Neural cell (in vitro differentiated cells): ENCODE measurements at regions not wholly inside any gene's neighbourhood (a gene's known extent, or its start where the extent isn't known, plus 50 kb on each side); places are given as distances from the start of the nearest gene placed in this dataset.

Experiments used
- H2AFZ ChIP-seq: fragments of 200-600, 300-800 bp; sonication (generic), shearing (Covaris generic); 2 replicates; pipeline ENCODE4 v1.6.0; 2014; ENCODE audit warnings: low read depth, mild to moderate bottlenecking, antibody characterized with exemption, low read length, moderate library complexity
- H3F3A ChIP-seq: fragments of 200-600 bp; shearing (Covaris generic); 2 replicates; pipeline ENCODE4 v1.6.1; 2016; ENCODE audit warnings: mild to moderate bottlenecking, moderate library complexity, mixed read lengths, antibody characterized with exemption, low read length; ENCODE audit not compliant: insufficient read depth, poor library complexity, severe bottlenecking
- H3K27ac ChIP-seq: fragments of 200-600, 300-800 bp; sonication (generic), shearing (Covaris generic); 2 replicates; pipeline ENCODE4 v1.5.1; 2014; ENCODE audit warnings: mild to moderate bottlenecking, low read length, moderate library complexity
- H3K27me3 ChIP-seq: fragments of 300-800, 200-600 bp; sonication (generic), shearing (Covaris generic); 2 replicates; pipeline ENCODE4 v1.6.0; 2014; ENCODE audit warnings: mild to moderate bottlenecking, low read depth, low read length, moderate library complexity; ENCODE audit not compliant: insufficient read depth
- H3K36me3 ChIP-seq: fragments of 300-800, 200-600 bp; sonication (generic), shearing (Covaris generic); 2 replicates; pipeline ENCODE4 v1.5.1; 2014; ENCODE audit warnings: mild to moderate bottlenecking, antibody characterized with exemption, low read length, moderate library complexity; ENCODE audit not compliant: insufficient read depth
- H3K4me2 ChIP-seq: fragments of 300-800, 200-600 bp; sonication (generic), shearing (Covaris generic); 2 replicates; pipeline ENCODE4 v1.6.0; 2014; ENCODE audit warnings: mild to moderate bottlenecking, low read length
- H3K4me3 ChIP-seq: fragments of 300-800, 200-600 bp; sonication (generic), shearing (Covaris generic); 2 replicates; pipeline ENCODE4 v1.5.1; 2014; ENCODE audit warnings: mild to moderate bottlenecking, low read length, moderate library complexity
- H3K79me2 ChIP-seq: fragments of 200-600 bp; shearing (Covaris generic); replicated peaks from 2 replicates; pipeline ENCODE4 v1.6.0; 2014; ENCODE audit warnings: mild to moderate bottlenecking, low read length, moderate library complexity; ENCODE audit not compliant: insufficient read depth
- H3K9ac ChIP-seq: fragments of 300-800, 200-600 bp; sonication (generic), shearing (Covaris generic); 2 replicates; pipeline ENCODE4 v1.6.1; 2016; ENCODE audit warnings: mild to moderate bottlenecking, low read length, mixed read lengths
- H3K9me2 ChIP-seq: fragments of 200-600 bp; shearing (Covaris generic); 2 replicates; pipeline ENCODE4 v1.6.1; 2016; ENCODE audit warnings: mild to moderate bottlenecking, low read length, mixed read lengths; ENCODE audit not compliant: insufficient read depth
- H3K9me3 ChIP-seq: fragments of 200-600, 300-800 bp; sonication (generic), shearing (Covaris generic); 2 replicates; pipeline ENCODE4 v1.6.1; 2016; ENCODE audit warnings: mild to moderate bottlenecking, mixed run types, low read length, moderate library complexity, mixed read lengths
- H4K20me1 ChIP-seq: fragments of 200-600 bp; shearing (Covaris generic); 2 replicates; pipeline ENCODE4 v1.6.1; 2016; ENCODE audit warnings: mild to moderate bottlenecking, mixed run types; ENCODE audit not compliant: insufficient read depth
- EP300 ChIP-seq: fragments of 450-650 bp; conservative IDR thresholded peaks from 2 replicates; pipeline ENCODE4 v1.6.1; 2014; ENCODE audit warnings: antibody characterized with exemption, mild to moderate bottlenecking, moderate library complexity; ENCODE audit not compliant: poor library complexity, severe bottlenecking
- EZH2 ChIP-seq: fragments of 200-600, 300-800 bp; shearing (Covaris generic), sonication (generic); IDR thresholded peaks from 2 replicates; pipeline ENCODE4 v1.6.1; 2014; ENCODE audit warnings: antibody characterized with exemption, low read length, borderline replicate concordance, mild to moderate bottlenecking; ENCODE audit not compliant: insufficient read depth, poor library complexity, severe bottlenecking
- MXI1 ChIP-seq: fragments of 450-650 bp; conservative IDR thresholded peaks from 2 replicates; pipeline ENCODE4 v1.6.1; 2014; ENCODE audit warnings: antibody characterized with exemption, mild to moderate bottlenecking; ENCODE audit not compliant: poor library complexity, severe bottlenecking
- POLR2AphosphoS5 ChIP-seq: IDR thresholded peaks from 2 replicates; pipeline ENCODE4 v1.6.1; 2012
- RAD21 ChIP-seq: fragments of 450-650 bp; conservative IDR thresholded peaks from 2 replicates; pipeline ENCODE4 v1.6.1; 2014; ENCODE audit warnings: antibody characterized with exemption, mild to moderate bottlenecking, moderate library complexity
- REST ChIP-seq: IDR thresholded peaks from 2 replicates; pipeline ENCODE4 v1.6.1; 2012; ENCODE audit warnings: borderline replicate concordance
- SMC3 ChIP-seq: fragments of 450-650 bp; conservative IDR thresholded peaks from 2 replicates; pipeline ENCODE4 v1.6.1; 2014; ENCODE audit warnings: antibody characterized with exemption, mild to moderate bottlenecking, moderate library complexity; ENCODE audit not compliant: poor library complexity
- TAF1 ChIP-seq: IDR thresholded peaks from 2 replicates; pipeline ENCODE4 v1.6.1; 2012; ENCODE audit warnings: low read depth
- TF ChIP-seq, protein P1 (sequence below): fragments of 450-650 bp; IDR thresholded peaks from 2 replicates; pipeline ENCODE4 v1.5.1; 2014; ENCODE audit warnings: antibody characterized with exemption, mild to moderate bottlenecking, moderate library complexity; ENCODE audit not compliant: poor library complexity, severe bottlenecking

DNA sequence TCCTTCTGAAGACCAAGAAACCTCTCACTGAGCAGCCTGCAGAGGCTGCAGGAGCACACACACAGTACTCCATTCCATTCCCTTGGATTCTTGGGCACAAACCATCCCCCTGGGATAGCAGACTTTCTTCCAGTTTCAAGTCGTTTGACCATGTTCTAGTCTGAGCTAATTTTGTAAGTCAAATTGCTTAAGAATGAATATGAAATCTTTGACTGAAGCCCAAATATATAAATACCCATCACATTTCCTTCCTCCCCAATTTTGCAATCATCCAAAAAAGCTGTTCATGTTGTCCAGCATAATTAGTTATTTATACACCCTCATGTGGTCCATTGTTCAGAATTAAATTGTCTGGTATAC lies 231.2 kb upstream of the TPRG1 start:
- Histone ChIP-seq H3K27me3 (no peaks in the 10 kb centered on the region), H4K20me1 (no peaks in the 10 kb centered on the region), H3K36me3 (no peaks in the 10 kb centered on the region), H3F3A (no peaks in the 10 kb centered on the region), H3K9ac (no peak overlapping the region), H3K27ac (no peak overlapping the region), H3K9me3 (no peaks in the 10 kb centered on the region), H3K4me3 (no peak overlapping the region), H3K9me2 (no peaks in the 10 kb centered on the region), H3K79me2 (no peaks in the 10 kb centered on the region), H2AFZ (no peak overlapping the region), H3K4me2 (no peak overlapping the region)
- TF ChIP-seq EZH2 (no peak), EP300 (no peak), SMC3 (no peak), MXI1 (no peak), POLR2AphosphoS5 (no peak), REST (no peak), TAF1 (no peak), RAD21 (no peak)

- Histone ChIP-seq H3F3A (no peaks in the 10 kb centered on the region), H3K27me3 (no peaks in the 10 kb centered on the region), H3K9me3 (no peaks in the 10 kb centered on the region), H3K9me2 (no peaks in the 10 kb centered on the region), H3K4me2 (no peak overlapping the region), H2AFZ (no peak overlapping the region), H4K20me1 (no peaks in the 10 kb centered on the region), H3K9ac (no peak overlapping the region), H3K79me2 (no peaks in the 10 kb centered on the region), H3K4me3 (no peak overlapping the region), H3K36me3 (no peaks in the 10 kb centered on the region), H3K27ac (no peak overlapping the region)
- TF ChIP-seq RAD21 (no peak), EZH2 (no peak)
These were observed 230.7 kb upstream of the TPRG1 start for GRCh38 chr3:188941103-188941502.

GRCh38 chr3:188942191-188942590 lies 229.6 kb upstream of the TPRG1 start:
- Histone ChIP-seq H3K27ac (no peak overlapping the region), H3K9ac (no peak overlapping the region), H3K36me3 (no peaks in the 10 kb centered on the region), H4K20me1 (no peaks in the 10 kb centered on the region), H2AFZ (no peak overlapping the region), H3K9me2 (no peaks in the 10 kb centered on the region), H3K4me2 (no peak overlapping the region), H3K9me3 (no peaks in the 10 kb centered on the region), H3K27me3 (no peaks in the 10 kb centered on the region), H3F3A (no peaks in the 10 kb centered on the region), H3K4me3 (no peak overlapping the region), H3K79me2 (no peaks in the 10 kb centered on the region)
- no peak for TF ChIP-seq EP300
- no peak for TF ChIP-seq TAF1
- TF ChIP-seq SMC3: no peak
- TF ChIP-seq EZH2: no peak
- TF ChIP-seq, protein P1, sequence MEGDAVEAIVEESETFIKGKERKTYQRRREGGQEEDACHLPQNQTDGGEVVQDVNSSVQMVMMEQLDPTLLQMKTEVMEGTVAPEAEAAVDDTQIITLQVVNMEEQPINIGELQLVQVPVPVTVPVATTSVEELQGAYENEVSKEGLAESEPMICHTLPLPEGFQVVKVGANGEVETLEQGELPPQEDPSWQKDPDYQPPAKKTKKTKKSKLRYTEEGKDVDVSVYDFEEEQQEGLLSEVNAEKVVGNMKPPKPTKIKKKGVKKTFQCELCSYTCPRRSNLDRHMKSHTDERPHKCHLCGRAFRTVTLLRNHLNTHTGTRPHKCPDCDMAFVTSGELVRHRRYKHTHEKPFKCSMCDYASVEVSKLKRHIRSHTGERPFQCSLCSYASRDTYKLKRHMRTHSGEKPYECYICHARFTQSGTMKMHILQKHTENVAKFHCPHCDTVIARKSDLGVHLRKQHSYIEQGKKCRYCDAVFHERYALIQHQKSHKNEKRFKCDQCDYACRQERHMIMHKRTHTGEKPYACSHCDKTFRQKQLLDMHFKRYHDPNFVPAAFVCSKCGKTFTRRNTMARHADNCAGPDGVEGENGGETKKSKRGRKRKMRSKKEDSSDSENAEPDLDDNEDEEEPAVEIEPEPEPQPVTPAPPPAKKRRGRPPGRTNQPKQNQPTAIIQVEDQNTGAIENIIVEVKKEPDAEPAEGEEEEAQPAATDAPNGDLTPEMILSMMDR: no peak
- TF ChIP-seq REST: no peak
- no peak for TF ChIP-seq MXI1
- TF ChIP-seq POLR2AphosphoS5: no peak
- no peak for TF ChIP-seq RAD21
